PC-9 (cell line): ENCODE measurements at regions not wholly inside any gene's neighbourhood (a gene's known extent, or its start where the extent isn't known, plus 50 kb on each side); places are given as distances from the start of the nearest gene placed in this dataset.

Experiments used
- BruUV-seq: library from RNA; stranded (reverse); fragments of 400-500 nt; replicated peaks from 2 replicates; lab custom pipeline; 2021; lab: Mats Ljungman, UMichigan
- CTCF ChIA-PET: fragments of 300-600 bp; sonication (Branson Sonifier 250); formaldehyde crosslinking; loops from one replicate; lab custom pipeline; 2022; ENCODE audit warnings: antibody characterized with exemption; lab: Charles Lee
- POLR2A ChIA-PET: fragments of 300-600 bp; sonication (Branson Sonifier 250); formaldehyde crosslinking; loops from one replicate; lab custom pipeline; 2022; ENCODE audit warnings: antibody characterized with exemption; ENCODE audit not compliant: unreplicated experiment; lab: Charles Lee
- DNase-seq, 2 experiments: peaks; one replicate each; pipeline versions ENCODE4 v3.0.0 to v3.0.0-alpha.2; 2015 to 2022; ENCODE audit warnings: mixed read lengths in 1 of 2
- H2AFZ ChIP-seq: fragments of 200-600 bp; sonication (generic); 2 replicates; pipeline ENCODE4 v1.8.1; 2017; ENCODE audit warnings: antibody characterized with exemption
- H3F3A ChIP-seq: fragments of 200-600 bp; sonication (generic); 2 replicates; pipeline ENCODE4 v1.8.1; 2017; ENCODE audit warnings: antibody characterized with exemption, mild to moderate bottlenecking, low read depth; ENCODE audit not compliant: insufficient read depth
- H3K27ac ChIP-seq: fragments of 200-600 bp; sonication (generic); 2 replicates; pipeline ENCODE4 v1.6.1; 2016; ENCODE audit warnings: mixed run types
- H3K27me3 ChIP-seq: fragments of 200-600 bp; sonication (generic); 2 replicates; pipeline ENCODE4 v1.6.1; 2016; ENCODE audit warnings: low read depth, mixed run types; ENCODE audit not compliant: insufficient read depth
- H3K36me3 ChIP-seq: fragments of 200-600 bp; sonication (generic); 2 replicates; pipeline ENCODE4 v1.6.1; 2016; ENCODE audit warnings: low read depth, mixed run types
- H3K4me1 ChIP-seq: fragments of 200-600 bp; sonication (generic); replicated peaks from 2 replicates; pipeline ENCODE4 v1.6.1; 2016; ENCODE audit warnings: mixed run types; ENCODE audit not compliant: insufficient read depth
- H3K4me2 ChIP-seq: fragments of 200-600 bp; sonication (generic); 2 replicates; pipeline ENCODE4 v1.6.1; 2017; ENCODE audit warnings: mixed run types
- H3K4me3 ChIP-seq: fragments of 200-600 bp; sonication (generic); 2 replicates; pipeline ENCODE4 v1.6.1; 2016; ENCODE audit warnings: mixed run types
- H3K79me2 ChIP-seq: fragments of 200-600 bp; sonication (generic); 2 replicates; pipeline ENCODE4 v1.6.1; 2017; ENCODE audit warnings: low read depth, mixed run types
- H3K9me2 ChIP-seq: fragments of 200-600 bp; sonication (generic); 2 replicates; pipeline ENCODE4 v1.8.1; 2017; ENCODE audit warnings: mild to moderate bottlenecking; ENCODE audit not compliant: insufficient read depth
- H3K9me3 ChIP-seq: fragments of 200-600 bp; sonication (generic); 2 replicates; pipeline ENCODE4 v1.8.1; 2016; ENCODE audit warnings: low read depth; ENCODE audit not compliant: insufficient read depth
- H4K20me1 ChIP-seq: fragments of 200-600 bp; sonication (generic); 2 replicates; pipeline ENCODE4 v1.8.1; 2017; ENCODE audit not compliant: insufficient read depth
- EZH2 ChIP-seq: fragments of 200-600 bp; sonication (generic); IDR thresholded peaks from 2 replicates; pipeline ENCODE4 v1.8.0; 2017; ENCODE audit warnings: antibody characterized with exemption, low read depth
- intact Hi-C: fragments of 100-400 bp; cut with micrococcal nuclease; formaldehyde crosslinking; loops from one replicate; pipeline ENCODE4 v1.10.0; 2022; ENCODE audit not compliant: unreplicated experiment
- TF ChIP-seq, protein P1 (sequence below): fragments of 200-600 bp; sonication (generic); conservative IDR thresholded peaks from 2 replicates; pipeline ENCODE4 v1.6.1; 2017; ENCODE audit warnings: mixed run types, antibody characterized with exemption, mild to moderate bottlenecking, moderate library complexity

DNA sequence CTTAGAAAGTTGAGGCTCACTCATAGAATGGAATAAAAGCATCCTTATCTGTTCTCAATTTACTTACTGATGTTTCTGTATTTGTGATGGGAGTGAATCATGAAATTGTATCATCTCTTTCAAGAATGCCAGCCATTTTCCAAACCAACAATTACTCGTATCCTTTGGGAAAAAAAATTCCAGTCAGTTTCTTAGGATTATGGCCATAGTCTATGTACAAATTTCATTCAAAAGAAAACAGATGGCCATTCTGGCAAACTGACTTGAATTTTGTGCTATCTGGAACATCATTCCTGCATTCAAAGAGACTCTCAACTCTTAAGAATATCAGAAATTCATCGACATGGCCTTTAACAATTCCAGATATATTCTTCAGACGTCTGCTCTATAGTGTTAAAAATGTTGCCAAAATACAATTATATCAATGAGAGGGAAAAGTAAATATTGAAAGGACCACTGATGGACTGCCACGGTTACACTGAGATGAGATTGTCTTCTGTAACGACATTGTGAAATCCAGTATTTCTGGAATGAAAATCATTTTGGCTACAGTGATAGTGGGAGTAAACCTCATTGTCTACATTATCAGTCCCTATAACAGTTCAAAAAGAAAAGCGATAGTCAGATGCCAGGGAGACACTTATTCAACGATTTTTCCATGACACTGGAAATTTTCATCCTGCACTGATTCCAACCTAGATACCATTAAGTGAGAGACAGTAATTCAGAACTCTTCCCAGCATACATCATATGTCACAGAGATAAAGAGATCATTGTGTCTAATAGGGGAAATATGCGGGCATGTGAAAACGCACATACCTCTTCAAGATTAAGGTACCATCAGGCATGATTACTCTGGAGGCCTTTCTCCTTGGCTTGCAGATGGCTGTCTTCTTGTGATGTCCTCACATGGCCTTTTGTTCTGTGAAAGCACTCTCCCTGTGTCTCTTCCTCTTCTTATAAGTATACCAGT is 953.8 kb upstream of the ALCAM start:
- H3K4me2 ChIP-seq = no peak overlapping the region
- H3K36me3 ChIP-seq = no peaks in the 10 kb centered on the region
- intact Hi-C loops = no loop called here
- no TSS peak for BruUV-seq
- H3K4me1 ChIP-seq = no peaks in the 10 kb centered on the region
- no peak overlapping the region for H3K4me3 ChIP-seq
- POLR2A ChIA-PET = no interaction called here
- H3K79me2 ChIP-seq = no peaks in the 10 kb centered on the region
- no peaks in the 10 kb centered on the region for H3F3A ChIP-seq
- H2AFZ ChIP-seq = peak overlapping the region; percentile 34; the same call in 1 of the 2 replicates
- no peaks in the 10 kb centered on the region for H3K27me3 ChIP-seq
- DNase-seq = no peak
- no peaks in the 10 kb centered on the region for H4K20me1 ChIP-seq
- H3K9me3 ChIP-seq = no peaks in the 10 kb centered on the region
- no peaks in the 10 kb centered on the region for H3K9me2 ChIP-seq
- CTCF ChIA-PET = no interaction called here
- TF ChIP-seq EZH2 = no peak
- TF ChIP-seq, protein P1, sequence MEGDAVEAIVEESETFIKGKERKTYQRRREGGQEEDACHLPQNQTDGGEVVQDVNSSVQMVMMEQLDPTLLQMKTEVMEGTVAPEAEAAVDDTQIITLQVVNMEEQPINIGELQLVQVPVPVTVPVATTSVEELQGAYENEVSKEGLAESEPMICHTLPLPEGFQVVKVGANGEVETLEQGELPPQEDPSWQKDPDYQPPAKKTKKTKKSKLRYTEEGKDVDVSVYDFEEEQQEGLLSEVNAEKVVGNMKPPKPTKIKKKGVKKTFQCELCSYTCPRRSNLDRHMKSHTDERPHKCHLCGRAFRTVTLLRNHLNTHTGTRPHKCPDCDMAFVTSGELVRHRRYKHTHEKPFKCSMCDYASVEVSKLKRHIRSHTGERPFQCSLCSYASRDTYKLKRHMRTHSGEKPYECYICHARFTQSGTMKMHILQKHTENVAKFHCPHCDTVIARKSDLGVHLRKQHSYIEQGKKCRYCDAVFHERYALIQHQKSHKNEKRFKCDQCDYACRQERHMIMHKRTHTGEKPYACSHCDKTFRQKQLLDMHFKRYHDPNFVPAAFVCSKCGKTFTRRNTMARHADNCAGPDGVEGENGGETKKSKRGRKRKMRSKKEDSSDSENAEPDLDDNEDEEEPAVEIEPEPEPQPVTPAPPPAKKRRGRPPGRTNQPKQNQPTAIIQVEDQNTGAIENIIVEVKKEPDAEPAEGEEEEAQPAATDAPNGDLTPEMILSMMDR = no peak
- H3K27ac ChIP-seq = no peak overlapping the region

DNA sequence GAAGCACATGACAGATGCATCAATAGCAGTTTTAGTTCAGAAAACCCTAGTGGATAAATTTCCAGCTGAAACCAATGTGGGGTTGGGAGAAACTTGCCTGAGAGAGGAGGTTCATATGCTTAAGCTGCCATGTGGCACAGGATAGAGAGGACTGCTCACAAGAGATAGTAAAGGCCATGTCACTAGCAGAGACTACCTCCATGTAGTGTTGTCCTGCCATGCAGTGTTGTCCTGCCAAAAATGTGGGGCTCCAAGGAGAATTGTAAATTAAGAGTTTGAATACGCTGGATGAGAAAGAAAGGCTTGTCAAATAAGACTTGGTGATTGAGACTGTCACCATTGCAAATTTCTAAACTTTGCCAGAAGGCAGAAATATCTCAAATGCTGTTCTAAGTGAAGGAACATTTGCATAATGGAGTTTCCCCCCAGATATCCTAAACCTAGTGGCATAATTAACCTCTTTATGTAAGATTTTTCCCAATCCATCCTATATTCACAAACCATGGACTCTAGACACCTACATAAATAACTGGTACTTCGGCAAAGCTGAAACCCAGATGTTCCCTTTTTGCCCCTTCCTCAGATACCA is 938.3 kb upstream of the ALCAM start:
- TF ChIP-seq EZH2 = no peak
- TF ChIP-seq, protein P1 = no peak
- no peaks in the 10 kb centered on the region for H3K79me2 ChIP-seq
- no TSS peak for BruUV-seq

DNA sequence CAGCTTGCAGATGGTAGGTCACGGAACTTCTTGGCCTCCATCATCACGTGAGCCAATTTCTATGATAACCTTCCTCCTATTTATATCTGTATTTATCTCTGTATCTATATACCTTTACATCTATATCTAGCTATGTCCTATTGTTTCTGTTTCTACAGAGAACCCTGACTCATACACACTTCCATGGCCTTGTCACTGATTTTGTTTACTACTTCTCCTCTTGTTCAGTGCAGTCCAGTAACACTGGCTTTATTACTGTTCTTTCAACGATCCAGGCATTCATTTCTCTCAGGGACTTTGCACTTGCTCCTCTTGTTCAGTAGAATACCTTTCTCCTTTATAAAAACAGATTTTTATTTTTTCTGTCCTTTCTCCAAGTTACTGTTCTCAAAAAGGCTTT is 937.0 kb upstream of the ALCAM start:
- Histone ChIP-seq H3K4me2 (no peak overlapping the region), H3K36me3 (no peaks in the 10 kb centered on the region), H3K9me3 (no peaks in the 10 kb centered on the region), H3F3A (no peaks in the 10 kb centered on the region), H3K4me1 (no peaks in the 10 kb centered on the region), H3K4me3 (no peak overlapping the region), H3K9me2 (no peaks in the 10 kb centered on the region), H4K20me1 (no peaks in the 10 kb centered on the region), H3K27ac (no peak overlapping the region), H2AFZ (peak overlapping the region; percentile 70), H3K79me2 (no peaks in the 10 kb centered on the region), H3K27me3 (no peaks in the 10 kb centered on the region)
- POLR2A ChIA-PET = no interaction called here
- no peak for DNase-seq
- TF ChIP-seq, protein P1 = no peak
- TF ChIP-seq EZH2 = no peak
- intact Hi-C loops = no loop called here
- CTCF ChIA-PET = no interaction called here
- BruUV-seq = no TSS peak

More for the DNA sequence above, 938.3 kb upstream of the ALCAM start:
- peak overlapping the region; percentile 25 for H2AFZ ChIP-seq
- intact Hi-C loops = no loop called here
- no peaks in the 10 kb centered on the region for H3K4me1 ChIP-seq
- no peak overlapping the region for H3K4me3 ChIP-seq
- H3K4me2 ChIP-seq = no peak overlapping the region
- H4K20me1 ChIP-seq = no peaks in the 10 kb centered on the region
- ChIA-PET POLR2A (no interaction called here), CTCF (no interaction called here)
- H3K9me2 ChIP-seq = no peaks in the 10 kb centered on the region
- DNase-seq = no peak
- no peaks in the 10 kb centered on the region for H3K27me3 ChIP-seq
- no peak overlapping the region for H3K27ac ChIP-seq
- H3K9me3 ChIP-seq = no peaks in the 10 kb centered on the region
- no peaks in the 10 kb centered on the region for H3K36me3 ChIP-seq
- no peaks in the 10 kb centered on the region for H3F3A ChIP-seq
